HCT116 (cell line): ENCODE measurements at regions not wholly inside any gene's neighbourhood (a gene's known extent, or its start where the extent isn't known, plus 50 kb on each side); places are given as distances from the start of the nearest gene placed in this dataset.

Experiments
- ATAC-seq: fragments of 200-7000 bp; cut with Tn5 transposase; 2 replicates; pipeline ENCODE4 v1.9.1; 2020; ENCODE audit warnings: mild to moderate bottlenecking, moderate library complexity
- BruUV-seq: library from RNA; stranded (reverse); fragments of 400-500 nt; replicated peaks from 2 replicates; lab custom pipeline; 2021; lab: Mats Ljungman, UMichigan
- CTCF ChIA-PET: fragments of 300-600 bp; sonication (Branson Sonifier 250); formaldehyde crosslinking; loops from one replicate; lab custom pipeline; 2021; ENCODE audit warnings: antibody characterized with exemption; lab: Charles Lee
- POLR2A ChIA-PET: fragments of 300-600, 350-600 bp; sonication (Branson Sonifier 250); formaldehyde crosslinking; loops from one replicate; lab custom pipeline; 2021; ENCODE audit warnings: antibody characterized with exemption; lab: Charles Lee
- RAD21 ChIA-PET, 2 experiments: fragments of 300-600 bp; sonication (Branson Sonifier 250); formaldehyde crosslinking; loops; one replicate each; lab custom pipeline; 2023; ENCODE audit warnings: low total read pairs in 2 of 2; ENCODE audit not compliant: uncharacterized antibody in 2 of 2, unreplicated experiment in 2 of 2, low non-redundant PET in 1 of 2; lab: Charles Lee
- DNase-seq: peaks from one replicate; pipeline ENCODE4 v3.0.0-alpha.2; 2010; ENCODE audit warnings: low read depth, low spot score
- H2AFZ ChIP-seq: fragments of 200-600 bp; shearing (Covaris generic), sonication (generic); 2 replicates; pipeline ENCODE4 v1.6.1; 2017; ENCODE audit warnings: low read depth, mixed run types, mixed read lengths, antibody characterized with exemption, low read length; ENCODE audit not compliant: poor library complexity, severe bottlenecking
- H3K27ac ChIP-seq: 2 replicates; pipeline ENCODE4 v1.5.1; 2012; ENCODE audit warnings: low read depth, low read length
- H3K27me3 ChIP-seq: fragments of 200-600 bp; sonication (generic); 2 replicates; pipeline ENCODE4 v1.6.1; 2016; ENCODE audit warnings: mixed run types, low read length, mixed read lengths; ENCODE audit not compliant: insufficient read depth
- H3K36me3 ChIP-seq, 2 experiments: fragments of 200-500 bp in 1 of 2; fragments of 200-600 bp in 1 of 2; sonication (Bioruptor generic) in 1 of 2; sonication (generic) in 1 of 2; 2 replicates each; pipeline versions ENCODE4 v1.5.1 to v1.6.1; 2014 to 2016; ENCODE audit warnings: low read length in 2 of 2, inconsistent platforms in 1 of 2, mixed read lengths in 1 of 2, mixed run types in 1 of 2; ENCODE audit not compliant: insufficient read depth in 2 of 2, control insufficient read depth in 1 of 2
- H3K4me1 ChIP-seq, 2 experiments: fragments of 200-600 bp in 1 of 2; sonication (generic) in 1 of 2; 2 replicates each; pipeline versions ENCODE4 v1.5.1 to v1.6.1; 2012 to 2017; ENCODE audit warnings: low read length in 2 of 2, inconsistent platforms in 1 of 2, mild to moderate bottlenecking in 1 of 2, mixed read lengths in 1 of 2, mixed run types in 1 of 2, moderate library complexity in 1 of 2; ENCODE audit not compliant: insufficient read depth in 2 of 2, control insufficient read depth in 1 of 2
- H3K4me2 ChIP-seq: fragments of 200-600 bp; sonication (generic); 2 replicates; pipeline ENCODE4 v1.6.1; 2017; ENCODE audit warnings: mixed run types, low read length, mixed read lengths
- H3K4me3 ChIP-seq, 2 experiments: fragments of 200-600 bp in 1 of 2; sonication (generic) in 1 of 2; replicated peaks in 1 of 2; 2 replicates each; pipeline ENCODE4 v1.5.1; 2011 to 2016; ENCODE audit warnings: low read length in 2 of 2, control low read depth in 1 of 2, low read depth in 1 of 2, mild to moderate bottlenecking in 1 of 2, mixed read lengths in 1 of 2, mixed run types in 1 of 2
- H3K79me2 ChIP-seq: fragments of 200-600 bp; sonication (generic); 2 replicates; pipeline ENCODE4 v1.6.1; 2017; ENCODE audit warnings: mild to moderate bottlenecking, mixed run types, low read length, moderate library complexity, mixed read lengths; ENCODE audit not compliant: insufficient read depth
- H3K9ac ChIP-seq: fragments of 200-600 bp; sonication (generic); 2 replicates; pipeline ENCODE4 v1.6.1; 2016; ENCODE audit warnings: low read length, mixed read lengths
- H3K9me2 ChIP-seq: fragments of 200-600 bp; sonication (generic), shearing (Covaris generic); 2 replicates; pipeline ENCODE4 v1.6.1; 2017; ENCODE audit warnings: mixed run types, mild to moderate bottlenecking, moderate library complexity; ENCODE audit not compliant: insufficient read depth
- H3K9me3 ChIP-seq, 2 experiments: fragments of 200-500 bp in 1 of 2; fragments of 200-600 bp in 1 of 2; sonication (Bioruptor generic) in 1 of 2; sonication (generic) in 1 of 2; 2 replicates each; pipeline ENCODE4 v1.6.1; 2014 to 2017; ENCODE audit warnings: low read length in 2 of 2, mixed read lengths in 2 of 2, inconsistent platforms in 1 of 2, low read depth in 1 of 2, mild to moderate bottlenecking in 1 of 2, mixed run types in 1 of 2, moderate library complexity in 1 of 2; ENCODE audit not compliant: control insufficient read depth in 1 of 2, insufficient read depth in 1 of 2
- H4K20me1 ChIP-seq: fragments of 200-600 bp; sonication (generic), shearing (Covaris generic); 2 replicates; pipeline ENCODE4 v1.6.1; 2017; ENCODE audit warnings: mixed run types, mild to moderate bottlenecking, moderate library complexity; ENCODE audit not compliant: insufficient read depth
- CEBPB ChIP-seq: IDR thresholded peaks from 2 replicates; pipeline ENCODE4 v1.6.1; 2012; ENCODE audit warnings: low read depth
- EZH2 ChIP-seq: fragments of 200-600 bp; sonication (generic); IDR thresholded peaks from 2 replicates; pipeline ENCODE4 v1.6.1; 2017; ENCODE audit warnings: antibody characterized with exemption, mixed run types
- RAD21 ChIP-seq: IDR thresholded peaks from 2 replicates; pipeline ENCODE4 v1.6.1; 2012; ENCODE audit warnings: low read depth, mild to moderate bottlenecking
- SIN3A ChIP-seq: IDR thresholded peaks from 2 replicates; pipeline ENCODE4 v1.6.1; 2012; ENCODE audit warnings: low read depth
- SP1 ChIP-seq: IDR thresholded peaks from 2 replicates; pipeline ENCODE4 v1.6.1; 2012; ENCODE audit warnings: low read depth
- TCF7L2 ChIP-seq: IDR thresholded peaks from 2 replicates; pipeline ENCODE4 v1.7.0; 2011; ENCODE audit warnings: borderline replicate concordance, inconsistent platforms; ENCODE audit not compliant: insufficient read depth, insufficient read length; ENCODE audit errors: extremely low read depth
- YY1 ChIP-seq: IDR thresholded peaks from 2 replicates; pipeline ENCODE4 v1.6.1; 2011; ENCODE audit warnings: low read length, low read depth, moderate library complexity, mild to moderate bottlenecking; ENCODE audit not compliant: insufficient replicate concordance; ENCODE audit errors: extremely low read depth
- intact Hi-C: fragments of 100-400 bp; cut with micrococcal nuclease; formaldehyde crosslinking; loops from 2 replicates; pipeline ENCODE4 v1.10.0; 2022

GRCh38 chr1:96036763-96037162 lies 684.8 kb upstream of the PTBP2 start:
- intact Hi-C loops: no loop called here
- DNase-seq: no peak
- CTCF ChIA-PET: no interaction called here
- no peak overlapping the region for H2AFZ ChIP-seq
- H3K4me2 ChIP-seq: no peak overlapping the region
- no peaks in the 10 kb centered on the region for H3K27me3 ChIP-seq
- RAD21 ChIA-PET: no interaction called here
- no peak overlapping the region for H3K27ac ChIP-seq
- BruUV-seq: no TSS peak
- POLR2A ChIA-PET: no interaction called here
- no peak for ATAC-seq
- H3K9me3 ChIP-seq: no peaks in the 10 kb centered on the region
- H3K79me2 ChIP-seq: no peaks in the 10 kb centered on the region
- H3K4me1 ChIP-seq: no peaks in the 10 kb centered on the region
- H3K9me2 ChIP-seq: no peaks in the 10 kb centered on the region
- TF ChIP-seq TCF7L2 (no peak), CEBPB (no peak), YY1 (no peak), SP1 (no peak)
- TF ChIP-seq, all 23 proteins: peak for 0
- no peak overlapping the region for H3K4me3 ChIP-seq
- H4K20me1 ChIP-seq: no peaks in the 10 kb centered on the region
- no peaks in the 10 kb centered on the region for H3K36me3 ChIP-seq
- no peak overlapping the region for H3K9ac ChIP-seq

GRCh38 chr1:96038636-96039035 lies 682.9 kb upstream of the PTBP2 start:
- Histone ChIP-seq H3K4me1 (no peaks in the 10 kb centered on the region), H3K9me2 (no peaks in the 10 kb centered on the region), H3K4me2 (no peak overlapping the region), H2AFZ (no peak overlapping the region), H3K9ac (no peak overlapping the region), H3K27me3 (no peaks in the 10 kb centered on the region), H3K36me3 (no peaks in the 10 kb centered on the region), H3K4me3 (no peak overlapping the region), H3K9me3 (no peaks in the 10 kb centered on the region), H3K79me2 (no peaks in the 10 kb centered on the region), H4K20me1 (no peaks in the 10 kb centered on the region), H3K27ac (no peak overlapping the region)
- DNase-seq: no peak
- intact Hi-C loops: no loop called here
- POLR2A ChIA-PET: no interaction called here
- BruUV-seq: no TSS peak
- no peak for ATAC-seq
- RAD21 ChIA-PET: no interaction called here
- TF ChIP-seq RAD21 (no peak), EZH2 (no peak), SIN3A (no peak), TCF7L2 (no peak)
- CTCF ChIA-PET: no interaction called here
